GM18858 (cell line): ENCODE measurements at regions not wholly inside any gene's neighbourhood (a gene's known extent, or its start where the extent isn't known, plus 50 kb on each side); places are given as distances from the start of the nearest gene placed in this dataset.

Experiments used
- ATAC-seq: cut with Tn5 transposase; IDR thresholded peaks from one replicate; pipeline ENCODE4 v1.9.1; 2021; ENCODE audit not compliant: unreplicated experiment

- no peak for ATAC-seq
Observed at GRCh38 chr2:75287624-75288316, 88.5 kb upstream of the TACR1 start.

- ATAC-seq = peak; percentile 44
Observed at GRCh38 chr2:75284345-75284744, 85.0 kb upstream of the TACR1 start.

GRCh38 chr2:75278821-75279379, 79.6 kb upstream of the TACR1 start:
- no peak for ATAC-seq

GRCh38 chr2:75278314-75278713, 79.0 kb upstream of the TACR1 start:
- no peak for ATAC-seq

GRCh38 chr2:75277111-75277510, 77.8 kb upstream of the TACR1 start:
- no peak for ATAC-seq

- ATAC-seq = no peak
Observed at GRCh38 chr2:75276093-75277029, 77.0 kb upstream of the TACR1 start.

- ATAC-seq = no peak
Observed at GRCh38 chr2:75274936-75275335, 75.6 kb upstream of the TACR1 start.

GRCh38 chr2:75268112-75268511, 68.8 kb upstream of the TACR1 start:
- no peak for ATAC-seq

GRCh38 chr2:75261923-75262322, 62.6 kb upstream of the TACR1 start:
- no peak for ATAC-seq

- no peak for ATAC-seq
Observed at GRCh38 chr2:75260946-75261345, 61.6 kb upstream of the TACR1 start.

GRCh38 chr2:75258620-75259019, 59.3 kb upstream of the TACR1 start:
- no peak for ATAC-seq

GRCh38 chr2:75256485-75256884, 57.2 kb upstream of the TACR1 start:
- ATAC-seq = no peak

- ATAC-seq = no peak
Observed at GRCh38 chr2:75253526-75253925, 54.2 kb upstream of the TACR1 start.

- ATAC-seq = no peak
Observed at GRCh38 chr2:75251896-75252295, 52.6 kb upstream of the TACR1 start.
